H1 (cell line): ENCODE measurements at regions not wholly inside any gene's neighbourhood (a gene's known extent, or its start where the extent isn't known, plus 50 kb on each side); places are given as distances from the start of the nearest gene placed in this dataset.

Experiments
- CTCF ChIA-PET: fragments of 300-600 bp; sonication (Branson Sonifier 250); formaldehyde crosslinking; loops from one replicate; lab custom pipeline; 2021; ENCODE audit not compliant: partially characterized antibody; lab: Charles Lee
- POLR2A ChIA-PET: fragments of 300-600 bp; sonication (Branson Sonifier 250); formaldehyde crosslinking; loops from one replicate; lab custom pipeline; 2021; ENCODE audit warnings: inconsistent platforms; ENCODE audit not compliant: partially characterized antibody; lab: Charles Lee
- DNase-seq, 2 experiments: peaks; one replicate each; pipeline versions ENCODE4 v3.0.0 to v3.0.0-alpha.2; 2010 to 2022; ENCODE audit warnings: low spot score in 2 of 2, low read depth in 1 of 2, mixed read lengths in 1 of 2
- FAIRE-seq: peaks from 2 replicates; lab custom pipeline; 2011; peaks lifted over from hg19 to GRCh38; lab: Jason Lieb, UNC
- H2AFZ ChIP-seq: 2 replicates; pipeline ENCODE4 v1.8.1; 2012; ENCODE audit warnings: low read length, inconsistent platforms
- H2AK5ac ChIP-seq: 2 replicates; pipeline ENCODE4 v1.6.1; 2013; ENCODE audit warnings: low read depth, low read length
- H2BK120ac ChIP-seq: replicated peaks from 2 replicates; pipeline ENCODE3; 2013; ENCODE audit warnings: low read depth, low read length, inconsistent platforms
- H2BK12ac ChIP-seq: 2 replicates; pipeline ENCODE4 v1.6.1; 2013; ENCODE audit warnings: low read depth, low read length
- H2BK15ac ChIP-seq: 2 replicates; pipeline ENCODE4 v1.6.1; 2013; ENCODE audit warnings: low read length
- H2BK20ac ChIP-seq: 2 replicates; pipeline ENCODE4 v1.6.1; 2013; ENCODE audit warnings: low read length
- H2BK5ac ChIP-seq: 2 replicates; pipeline ENCODE4 v1.6.1; 2013; ENCODE audit warnings: low read depth, low read length
- H3K14ac ChIP-seq: 2 replicates; pipeline ENCODE4 v1.6.1; 2013; ENCODE audit warnings: inconsistent platforms; ENCODE audit not compliant: insufficient read length
- H3K18ac ChIP-seq: 2 replicates; pipeline ENCODE4 v1.6.1; 2013; ENCODE audit warnings: low read length; ENCODE audit errors: extremely low read depth
- H3K23ac ChIP-seq: 2 replicates; pipeline ENCODE4 v1.6.1; 2013; ENCODE audit warnings: inconsistent platforms; ENCODE audit not compliant: insufficient read length
- H3K23me2 ChIP-seq: 2 replicates; pipeline ENCODE4 v1.6.1; 2013; ENCODE audit warnings: low read depth, low read length
- H3K27ac ChIP-seq: 2 replicates; pipeline ENCODE4 v1.6.1; 2011; ENCODE audit warnings: low read depth, low read length, inconsistent platforms
- H3K27me3 ChIP-seq, 4 experiments: replicated peaks in 1 of 4; 1 replicate in 1 of 4; 2 replicates in 3 of 4; pipeline versions ENCODE4 v1.6.1 to v1.8.1; 2011 to 2013; ENCODE audit warnings: low read length in 3 of 4, mild to moderate bottlenecking in 3 of 4, inconsistent platforms in 2 of 4, mixed read lengths in 2 of 4, moderate library complexity in 1 of 4; ENCODE audit not compliant: control insufficient read depth in 3 of 4, insufficient read depth in 3 of 4; ENCODE audit errors: extremely low read depth in 1 of 4
- H3K36me3 ChIP-seq, 4 experiments: 2 replicates each; pipeline versions ENCODE4 v1.6.1 to v1.8.1; 2011 to 2013; ENCODE audit warnings: mild to moderate bottlenecking in 4 of 4, low read length in 3 of 4, moderate library complexity in 2 of 4, control low read depth in 1 of 4, inconsistent platforms in 1 of 4; ENCODE audit not compliant: insufficient read depth in 4 of 4, control insufficient read depth in 2 of 4
- H3K4ac ChIP-seq: replicated peaks from 2 replicates; pipeline ENCODE3; 2013; ENCODE audit warnings: low read length, low read depth, mixed read lengths, inconsistent platforms; ENCODE audit not compliant: insufficient read length
- H3K4me1 ChIP-seq, 4 experiments: replicated peaks in 1 of 4; 1 replicate in 1 of 4; 2 replicates in 3 of 4; pipeline versions ENCODE4 v1.6.1 to v1.8.1; 2011 to 2013; ENCODE audit warnings: low read length in 3 of 4, inconsistent platforms in 2 of 4, mixed read lengths in 1 of 4; ENCODE audit not compliant: insufficient read depth in 4 of 4, control insufficient read depth in 3 of 4
- H3K4me2 ChIP-seq, 2 experiments: 2 replicates each; pipeline versions ENCODE4 v1.6.1 to v1.8.1; 2011 to 2013; ENCODE audit warnings: low read depth in 2 of 2, low read length in 2 of 2, control low read depth in 1 of 2, inconsistent platforms in 1 of 2, mild to moderate bottlenecking in 1 of 2; ENCODE audit not compliant: insufficient read depth in 1 of 2
- H3K4me3 ChIP-seq, 4 experiments: fragments of 200-600, 300-600 bp in 1 of 4; sonication (generic), shearing (Covaris generic), sonication (Bioruptor Twin) in 1 of 4; 2 replicates each; pipeline versions ENCODE4 v1.5.1 to v1.8.1; 2011 to 2016; ENCODE audit warnings: low read length in 4 of 4, low read depth in 3 of 4, control low read depth in 2 of 4, inconsistent platforms in 2 of 4, mild to moderate bottlenecking in 2 of 4, mixed read lengths in 1 of 4, moderate library complexity in 1 of 4; ENCODE audit not compliant: insufficient read depth in 2 of 4; ENCODE audit errors: extremely low read depth in 1 of 4
- H3K56ac ChIP-seq: replicated peaks from 2 replicates; pipeline ENCODE3; 2013; ENCODE audit warnings: low read depth, mild to moderate bottlenecking, mixed read lengths, low read length, inconsistent platforms; ENCODE audit not compliant: insufficient read length
- H3K79me1 ChIP-seq: 2 replicates; pipeline ENCODE4 v1.6.1; 2013; ENCODE audit warnings: low read depth, low read length, control low read depth
- H3K79me2 ChIP-seq, 2 experiments: 2 replicates each; pipeline versions ENCODE4 v1.6.1 to v1.8.1; 2012 to 2013; ENCODE audit warnings: low read length in 2 of 2, mild to moderate bottlenecking in 2 of 2, inconsistent platforms in 1 of 2; ENCODE audit not compliant: insufficient read depth in 2 of 2, control insufficient read depth in 1 of 2
- H3K9ac ChIP-seq, 4 experiments: replicated peaks in 1 of 4; 1 replicate in 1 of 4; 2 replicates in 3 of 4; pipeline versions ENCODE4 v1.6.1 to v1.8.1; 2011 to 2013; ENCODE audit warnings: low read depth in 3 of 4, low read length in 3 of 4, control low read depth in 2 of 4, mild to moderate bottlenecking in 2 of 4, moderate library complexity in 2 of 4, inconsistent platforms in 1 of 4; ENCODE audit errors: extremely low read depth in 1 of 4
- H3K9me3 ChIP-seq, 2 experiments: 2 replicates each; pipeline versions ENCODE4 v1.6.1 to v1.8.1; 2012 to 2013; ENCODE audit warnings: mild to moderate bottlenecking in 2 of 2, moderate library complexity in 2 of 2, control low read depth in 1 of 2, inconsistent platforms in 1 of 2, low read depth in 1 of 2, low read length in 1 of 2, mixed read lengths in 1 of 2; ENCODE audit not compliant: insufficient read depth in 2 of 2
- H4K20me1 ChIP-seq, 2 experiments: replicated peaks in 1 of 2; 2 replicates each; pipeline versions ENCODE3 to v1.8.1; 2011 to 2013; ENCODE audit warnings: inconsistent platforms in 2 of 2, low read length in 2 of 2, mild to moderate bottlenecking in 1 of 2; ENCODE audit not compliant: insufficient read depth in 2 of 2, control insufficient read depth in 1 of 2
- H4K5ac ChIP-seq: 2 replicates; pipeline ENCODE4 v1.6.1; 2013; ENCODE audit warnings: low read length, low read depth, mixed read lengths, inconsistent platforms; ENCODE audit not compliant: insufficient read length
- H4K8ac ChIP-seq: 2 replicates; pipeline ENCODE4 v1.8.0; 2013; ENCODE audit warnings: mild to moderate bottlenecking, moderate library complexity, low read length, inconsistent platforms; ENCODE audit not compliant: insufficient read depth; ENCODE audit errors: extremely low read depth
- H4K91ac ChIP-seq: replicated peaks from 2 replicates; pipeline ENCODE3; 2013; ENCODE audit warnings: low read length, mixed read lengths, inconsistent platforms; ENCODE audit not compliant: insufficient read length
- ATF2 ChIP-seq: IDR thresholded peaks from 2 replicates; pipeline ENCODE4 v1.6.1; 2012; ENCODE audit warnings: low read length, inconsistent platforms
- BCL11A ChIP-seq, 2 experiments: IDR thresholded peaks; one replicate each; pipeline ENCODE4 v1.6.1; 2011; ENCODE audit warnings: low read depth in 2 of 2, low read length in 2 of 2, mild to moderate bottlenecking in 2 of 2
- EGR1 ChIP-seq: IDR thresholded peaks from 2 replicates; pipeline ENCODE4 v1.6.1; 2011; ENCODE audit warnings: low read depth, low read length, borderline replicate concordance
- EP300 ChIP-seq, 2 experiments: IDR thresholded peaks; 1 replicate in 1 of 2; 2 replicates in 1 of 2; pipeline ENCODE4 v1.6.1; 2011 to 2012; ENCODE audit warnings: low read depth in 2 of 2, low read length in 2 of 2, mild to moderate bottlenecking in 2 of 2, borderline replicate concordance in 1 of 2, inconsistent platforms in 1 of 2, moderate library complexity in 1 of 2
- FOSL1 ChIP-seq: IDR thresholded peaks from 2 replicates; pipeline ENCODE4 v1.6.1; 2011; ENCODE audit warnings: mild to moderate bottlenecking, low read depth, low read length, moderate library complexity; ENCODE audit not compliant: insufficient read depth
- KDM1A ChIP-seq: fragments of 200-600, 300-600 bp; sonication (generic); IDR thresholded peaks from 2 replicates; pipeline ENCODE4 v1.7.1; 2016; ENCODE audit warnings: mild to moderate bottlenecking, low read length, borderline replicate concordance
- RFX5 ChIP-seq: IDR thresholded peaks from 2 replicates; pipeline ENCODE4 v1.6.1; 2011; ENCODE audit warnings: low read depth, low read length, improper control_type of control experiment, borderline replicate concordance
- SAP30 ChIP-seq: fragments of 300-600 bp; sonication (generic); IDR thresholded peaks from 2 replicates; pipeline ENCODE4 v1.7.1; 2012; ENCODE audit warnings: low read length, moderate library complexity, mild to moderate bottlenecking, inconsistent platforms; ENCODE audit not compliant: insufficient read depth, insufficient replicate concordance
- TAF1 ChIP-seq: IDR thresholded peaks from 2 replicates; pipeline ENCODE4 v1.6.1; 2011; ENCODE audit warnings: mild to moderate bottlenecking, low read depth, low read length
- TCF12 ChIP-seq: IDR thresholded peaks from 2 replicates; pipeline ENCODE4 v1.6.1; 2011; ENCODE audit warnings: low read depth, mild to moderate bottlenecking, low read length
- WGBS, 2 experiments: shearing (Covaris generic) in 1 of 2; methylation state at CpG; one replicate each; pipeline versions ENCODE4 v1.1.6 to v1.1.7; 2013 to 2015; ENCODE audit warnings: low lambda C conversion rate in 2 of 2, mixed read lengths in 2 of 2, inconsistent platforms in 1 of 2, low coverage in 1 of 2, missing lambda C conversion rate in 1 of 2; ENCODE audit not compliant: insufficient replicate concordance in 2 of 2, insufficient coverage in 1 of 2, insufficient read length in 1 of 2; ENCODE audit errors: extremely low coverage in 1 of 2, missing lambda C conversion rate in 1 of 2; 5-methylcytosine and 5-hydroxymethylcytosine counted together
- TF ChIP-seq, protein P1 (sequence below): IDR thresholded peaks from 2 replicates; pipeline ENCODE4 v1.6.1; 2012; ENCODE audit warnings: inconsistent platforms
- TF ChIP-seq, protein P2 (sequence below): IDR thresholded peaks from 2 replicates; pipeline ENCODE4 v1.6.1; 2012; ENCODE audit warnings: inconsistent platforms

GRCh38 chr1:105416261-105416660, 1640.2 kb upstream of the PRMT6 start:
- Histone ChIP-seq H2BK20ac (no peak overlapping the region), H4K5ac (no peak overlapping the region), H3K36me3 (no peaks in the 10 kb centered on the region), H2BK120ac (no peak overlapping the region), H2BK12ac (no peak overlapping the region), H3K27me3 (no peaks in the 10 kb centered on the region), H2AK5ac (no peak overlapping the region), H2AFZ (no peak overlapping the region; the same call in 1 of the 2 replicates), H3K4ac (no peak overlapping the region), H3K23ac (no peak overlapping the region)
- CTCF ChIA-PET = no interaction called here
- TF ChIP-seq, protein P1, sequence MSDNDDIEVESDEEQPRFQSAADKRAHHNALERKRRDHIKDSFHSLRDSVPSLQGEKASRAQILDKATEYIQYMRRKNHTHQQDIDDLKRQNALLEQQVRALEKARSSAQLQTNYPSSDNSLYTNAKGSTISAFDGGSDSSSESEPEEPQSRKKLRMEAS = no peak
- TF ChIP-seq TCF12 (no peak), KDM1A (no peak), SAP30 (no peak), EP300 (IDR thresholded peaks at IDR 0.05; ENCODE audit: borderline replicate concordance in 1 of 2, low read depth in 2 of 2, low read length in 2 of 2) (no peak), ATF2 (no peak), FOSL1 (no peak), EGR1 (no peak), TAF1 (no peak), BCL11A (IDR thresholded peaks at IDR 0.05; ENCODE audit: low read depth in 2 of 2, low read length in 2 of 2) (no peak), RFX5 (no peak)
- TF ChIP-seq, protein P2, sequence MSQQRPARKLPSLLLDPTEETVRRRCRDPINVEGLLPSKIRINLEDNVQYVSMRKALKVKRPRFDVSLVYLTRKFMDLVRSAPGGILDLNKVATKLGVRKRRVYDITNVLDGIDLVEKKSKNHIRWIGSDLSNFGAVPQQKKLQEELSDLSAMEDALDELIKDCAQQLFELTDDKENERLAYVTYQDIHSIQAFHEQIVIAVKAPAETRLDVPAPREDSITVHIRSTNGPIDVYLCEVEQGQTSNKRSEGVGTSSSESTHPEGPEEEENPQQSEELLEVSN = no peak
- TF ChIP-seq, all 59 proteins: peak for 0
- Histone ChIP-seq H3K56ac (no peak overlapping the region), H4K8ac (no peak overlapping the region), H2BK15ac (no peak overlapping the region), H3K4me2 (peak overlapping the region in 1 of 2 experiments; percentile 21; a peak in 2 of 4 replicates), H3K4me1 (no peaks in the 10 kb centered on the region), H4K91ac (no peak overlapping the region), H3K18ac (no peak overlapping the region), H3K23me2 (no peaks in the 10 kb centered on the region), H2BK5ac (no peak overlapping the region), H3K4me3 (no peak overlapping the region), H3K9me3 (0 out of 4 replicates have a peak, but pooled peaks cover 0 to 3% of the 10 kb centered on the region in 2 experiments), H3K14ac (no peak overlapping the region), H4K20me1 (no peaks in the 10 kb centered on the region), H3K79me2 (no peaks in the 10 kb centered on the region), H3K79me1 (no peaks in the 10 kb centered on the region), H3K9ac (no peak overlapping the region), H3K27ac (no peak overlapping the region)
- DNase-seq (peak in 1 of 2 experiments; percentile 19), FAIRE-seq (peak; percentile 52)
- POLR2A ChIA-PET = no interaction called here
- WGBS, 2 experiments = 68% methylated on average over 3 of the region's 3 CpGs; no CpG with 5 or more reads in 1 of the 2 experiments
